ENCODE measurements at regions not wholly inside any gene's neighbourhood (a gene's known extent, or its start where the extent isn't known, plus 50 kb on each side); places are given as distances from the start of the nearest gene placed in this dataset.
A peak's percentile ranks its signal among the peaks of the same experiment; 100 is the strongest.

GRCh38 chr3:70871909-70872656 is 559.6 kb upstream of the MDFIC2 start (continued):
- TF ChIP-seq PHF8 (IDR thresholded peaks at IDR 0.05; ENCODE audit: borderline replicate concordance, low read depth) (no peak), HEYL (CRISPR knock-in tag; IDR thresholded peaks at IDR 0.05) (no peak), MYC (IDR thresholded peaks at IDR 0.05; ENCODE audit: borderline replicate concordance, low read length) (no peak), REST (IDR thresholded peaks at IDR 0.05) (no peak), RNF2 (IDR thresholded peaks at IDR 0.05; ENCODE audit: borderline replicate concordance, low read depth) (no peak), SMC3 (IDR thresholded peaks at IDR 0.05) (no peak), SREBF2 (IDR thresholded peaks at IDR 0.05) (no peak), EP300 (IDR thresholded peaks at IDR 0.05) (peak; percentile 33 to 36; a peak in 1 of 5 replicates), KDM5A (IDR thresholded peaks at IDR 0.05) (no peak), ATOH8 (CRISPR knock-in tag; IDR thresholded peaks at IDR 0.05; ENCODE audit: low read depth) (no peak), RARB (CRISPR knock-in tag; IDR thresholded peaks at IDR 0.05) (no peak), ZNF302 (CRISPR knock-in tag; IDR thresholded peaks at IDR 0.05) (no peak)

GRCh38 chr3:70870576-70870975 is 558.1 kb upstream of the MDFIC2 start:
- no peak for FAIRE-seq

GRCh38 chr3:70868561-70868960 is 556.1 kb upstream of the MDFIC2 start:
- no peak overlapping the region for H3K4me3 ChIP-seq
- peaks cover 32% of the 10 kb centered on the region for H3K9me3 ChIP-seq
- H3K27ac ChIP-seq: no peak overlapping the region
- peaks cover 11% of the 10 kb centered on the region for H3K4me1 ChIP-seq
- DNase-seq (ENCODE audit: low read depth in 1 of 2, low spot score in 1 of 2): no peak
- ChIA-PET CTCF (interaction anchor here (1.2 kb wide), 1 partner anchor 9 kb away, joined by 3 read pairs; no protein-coding TSS in a partner anchor), POLR2A (no interaction called here)
- 9% methylated on average over 2 of the region's 2 CpGs for WGBS (ENCODE audit: missing lambda C conversion rate)
- no peak overlapping the region for H3K4me2 ChIP-seq
- TF ChIP-seq MAFK (IDR thresholded peaks at IDR 0.05; ENCODE audit: partially characterized antibody): peak; percentile 72
- no peak for TF ChIP-seq SREBF2 (IDR thresholded peaks at IDR 0.05)
- ATAC-seq: no peak
- FAIRE-seq: no peak

More at GRCh38 chr3:70870576-70870975, 558.1 kb upstream of the MDFIC2 start:
- no peak for DNase-seq (ENCODE audit: low read depth in 1 of 2, low spot score in 1 of 2)
- Histone ChIP-seq H3K9me3 (peaks cover 31% of the 10 kb centered on the region), H3K4me1 (peaks cover 11% of the 10 kb centered on the region), H3K4me2 (no peak overlapping the region), H3K4me3 (no peak overlapping the region), H3K27ac (no peak overlapping the region)
- TF ChIP-seq USF2 (IDR thresholded peaks at IDR 0.05): no peak
- ATAC-seq: no peak
- CTCF ChIA-PET: interaction anchor here (0.9 kb wide), 1 partner anchor 11 kb away, joined by 3 read pairs; no protein-coding TSS in a partner anchor
- POLR2A ChIA-PET: no interaction called here

- CTCF ChIA-PET: interaction anchor here (0.5 kb wide), 1 partner anchor 1008 kb away, joined by 3 read pairs; no protein-coding TSS in a partner anchor
- peaks cover 14% of the 10 kb centered on the region; the same call in 2 of the 3 replicates for H3K9me3 ChIP-seq
- TF ChIP-seq REST (IDR thresholded peaks at IDR 0.05) (no peak), POLR2A (IDR thresholded peaks at IDR 0.05; ENCODE audit: low read length) (no peak), NFE2L2 (conservative IDR thresholded peaks at IDR 0.05; ENCODE audit: low read length) (no peak), E2F6 (IDR thresholded peaks at IDR 0.05; ENCODE audit: borderline replicate concordance, low read depth) (no peak), HMGXB4 (CRISPR knock-in tag; IDR thresholded peaks at IDR 0.05; ENCODE audit: borderline replicate concordance) (no peak), CHD2 (IDR thresholded peaks at IDR 0.05; ENCODE audit: low read length, partially characterized antibody) (no peak)
Observed at GRCh38 chr3:70863049-70863448, 550.6 kb upstream of the MDFIC2 start.

More at GRCh38 chr3:70863049-70863448, 550.6 kb upstream of the MDFIC2 start:
- Histone ChIP-seq H3K4me1 (no peaks in the 10 kb centered on the region), H3K4me3 (no peak overlapping the region), H3K4me2 (no peak overlapping the region), H3K27ac (no peak overlapping the region)
- POLR2A ChIA-PET: no interaction called here
- no peak for ATAC-seq
- DNase-seq (ENCODE audit: low read depth in 1 of 2, low spot score in 1 of 2): no peak
- no peak for FAIRE-seq
- WGBS (ENCODE audit: missing lambda C conversion rate): 75% methylated on average over 5 of the region's 5 CpGs

Data from A549 (cell line).